ENCODE measurements at regions not wholly inside any gene's neighbourhood (a gene's known extent, or its start where the extent isn't known, plus 50 kb on each side); places are given as distances from the start of the nearest gene placed in this dataset.

DNA sequence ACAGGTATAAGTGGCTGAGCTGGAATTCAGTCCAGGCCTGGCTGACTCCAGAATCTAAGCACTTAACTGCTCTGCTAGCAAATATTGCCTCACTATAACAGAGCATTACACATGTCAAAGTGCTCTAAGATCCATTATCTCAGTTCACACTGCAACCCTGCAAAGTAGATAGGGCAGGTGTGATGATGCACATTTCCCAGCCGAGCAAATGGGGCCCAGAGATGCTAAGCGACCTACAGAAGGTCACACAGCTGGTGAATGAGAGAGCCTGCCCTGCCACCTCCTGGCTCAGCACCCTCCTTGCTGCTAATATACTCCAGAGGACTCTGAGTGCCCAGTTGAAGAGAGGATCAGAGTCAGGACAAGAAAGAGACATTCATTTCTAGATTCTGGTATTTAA lies 73.6 kb upstream of the CCL1 start:
- Histone ChIP-seq H3K9ac (ENCODE audit: low read length in 3 of 3) (no peak overlapping the region), H3K9me3 (ENCODE audit: control insufficient read depth in 2 of 3, insufficient read depth in 1 of 3, low read length in 3 of 3) (no peaks in the 10 kb centered on the region), H3K27me3 (ENCODE audit: control insufficient read depth, insufficient read depth, low read length) (peaks cover 3% of the 10 kb centered on the region), H3K4me3 (ENCODE audit: low read length in 3 of 3) (no peak overlapping the region), H3K27ac (ENCODE audit: low read depth in 2 of 2, low read length in 2 of 2) (no peak overlapping the region), H3K36me3 (ENCODE audit: control insufficient read depth in 2 of 3, insufficient read depth in 3 of 3, low read length in 3 of 3) (no peaks in the 10 kb centered on the region), H3K4me1 (ENCODE audit: control insufficient read depth in 2 of 3, insufficient read depth in 2 of 3, low read depth in 1 of 3, low read length in 3 of 3) (no peaks in the 10 kb centered on the region)
- intact Hi-C loops (cut with DNase I) = no loop called here
- FAIRE-seq = no peak
- TF ChIP-seq, protein P1, sequence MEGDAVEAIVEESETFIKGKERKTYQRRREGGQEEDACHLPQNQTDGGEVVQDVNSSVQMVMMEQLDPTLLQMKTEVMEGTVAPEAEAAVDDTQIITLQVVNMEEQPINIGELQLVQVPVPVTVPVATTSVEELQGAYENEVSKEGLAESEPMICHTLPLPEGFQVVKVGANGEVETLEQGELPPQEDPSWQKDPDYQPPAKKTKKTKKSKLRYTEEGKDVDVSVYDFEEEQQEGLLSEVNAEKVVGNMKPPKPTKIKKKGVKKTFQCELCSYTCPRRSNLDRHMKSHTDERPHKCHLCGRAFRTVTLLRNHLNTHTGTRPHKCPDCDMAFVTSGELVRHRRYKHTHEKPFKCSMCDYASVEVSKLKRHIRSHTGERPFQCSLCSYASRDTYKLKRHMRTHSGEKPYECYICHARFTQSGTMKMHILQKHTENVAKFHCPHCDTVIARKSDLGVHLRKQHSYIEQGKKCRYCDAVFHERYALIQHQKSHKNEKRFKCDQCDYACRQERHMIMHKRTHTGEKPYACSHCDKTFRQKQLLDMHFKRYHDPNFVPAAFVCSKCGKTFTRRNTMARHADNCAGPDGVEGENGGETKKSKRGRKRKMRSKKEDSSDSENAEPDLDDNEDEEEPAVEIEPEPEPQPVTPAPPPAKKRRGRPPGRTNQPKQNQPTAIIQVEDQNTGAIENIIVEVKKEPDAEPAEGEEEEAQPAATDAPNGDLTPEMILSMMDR (IDR thresholded peaks at IDR 0.05; ENCODE audit: borderline replicate concordance, extremely low read depth, insufficient read depth) = no peak
- no peak for DNase-seq

DNA sequence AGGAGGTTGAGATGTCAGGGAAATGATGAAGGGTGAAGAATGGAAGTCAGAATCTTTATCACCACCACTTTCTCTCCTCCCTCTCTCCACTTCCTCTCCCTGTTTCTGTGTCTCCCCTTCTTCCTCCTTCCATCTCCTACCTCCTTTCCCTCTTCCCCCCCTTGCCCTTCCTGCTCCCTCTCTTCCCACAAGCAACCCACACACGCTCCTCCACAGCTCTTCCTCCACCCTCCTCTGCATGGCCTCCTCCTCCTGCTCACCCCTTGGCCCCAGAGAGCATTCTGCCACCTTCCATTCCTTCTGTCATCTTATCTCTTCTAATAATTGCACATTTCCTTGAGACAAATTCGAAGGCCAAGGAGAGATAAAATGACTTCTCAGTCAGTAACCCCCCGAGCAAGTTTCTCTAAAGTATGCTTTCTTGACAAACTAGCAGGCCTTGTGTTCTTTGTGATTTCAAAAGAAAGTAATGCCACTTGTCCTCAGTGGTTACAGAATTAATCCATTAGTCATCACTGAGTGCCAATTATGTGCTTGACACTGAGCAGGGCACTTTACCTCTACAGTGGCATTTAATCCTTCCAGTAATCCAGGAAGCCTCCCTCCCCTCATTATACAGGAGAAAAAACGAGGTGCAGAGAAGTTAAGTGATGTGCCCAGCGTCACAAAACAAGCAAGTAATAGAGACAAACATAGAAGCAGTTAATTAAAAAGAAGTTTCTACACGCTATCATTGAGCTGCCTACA lies 72.3 kb upstream of the CCL1 start:
- Histone ChIP-seq H3K9me3 (ENCODE audit: control insufficient read depth in 2 of 3, insufficient read depth in 1 of 3, low read length in 3 of 3) (no peaks in the 10 kb centered on the region), H3K27me3 (ENCODE audit: control insufficient read depth, insufficient read depth, low read length) (peaks cover 3% of the 10 kb centered on the region), H3K4me3 (ENCODE audit: low read length in 3 of 3) (no peak overlapping the region), H3K4me1 (ENCODE audit: control insufficient read depth in 2 of 3, insufficient read depth in 2 of 3, low read depth in 1 of 3, low read length in 3 of 3) (no peaks in the 10 kb centered on the region), H3K9ac (ENCODE audit: low read length in 3 of 3) (no peak overlapping the region), H3K27ac (ENCODE audit: low read depth in 2 of 2, low read length in 2 of 2) (no peak overlapping the region), H3K36me3 (ENCODE audit: control insufficient read depth in 2 of 3, insufficient read depth in 3 of 3, low read length in 3 of 3) (no peaks in the 10 kb centered on the region)
- TF ChIP-seq, protein P1 (IDR thresholded peaks at IDR 0.05; ENCODE audit: borderline replicate concordance, extremely low read depth, insufficient read depth) = no peak
- FAIRE-seq (no peak), DNase-seq (no peak)
- intact Hi-C loops (cut with DNase I) = no loop called here

DNA sequence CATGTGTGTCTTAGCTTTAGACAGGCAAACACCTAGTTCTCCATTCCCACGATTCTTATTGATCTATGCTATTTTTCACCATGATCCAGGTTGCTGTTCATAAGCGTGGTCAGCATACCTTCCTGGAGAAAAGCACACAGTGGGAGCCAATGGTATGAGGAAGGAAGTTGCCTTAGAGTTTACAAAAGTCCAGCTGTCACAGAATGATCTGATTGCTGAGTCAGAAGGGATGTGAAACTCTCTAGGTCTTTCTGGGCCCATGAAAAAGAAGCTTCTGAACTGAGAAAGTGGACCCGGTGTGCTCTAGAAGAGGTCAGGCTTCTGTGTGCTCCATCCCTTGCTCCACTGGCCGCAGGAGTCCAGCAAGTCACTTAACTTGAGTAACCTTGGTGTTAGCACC lies 71.0 kb upstream of the CCL1 start:
- Histone ChIP-seq H3K9ac (ENCODE audit: low read length in 3 of 3) (no peak overlapping the region), H3K36me3 (ENCODE audit: control insufficient read depth in 2 of 3, insufficient read depth in 3 of 3, low read length in 3 of 3) (no peaks in the 10 kb centered on the region), H3K4me3 (ENCODE audit: low read length in 3 of 3) (no peak overlapping the region), H3K27ac (ENCODE audit: low read depth in 2 of 2, low read length in 2 of 2) (no peak overlapping the region), H3K27me3 (ENCODE audit: control insufficient read depth, insufficient read depth, low read length) (peaks cover 3% of the 10 kb centered on the region), H3K9me3 (ENCODE audit: control insufficient read depth in 2 of 3, insufficient read depth in 1 of 3, low read length in 3 of 3) (no peaks in the 10 kb centered on the region), H3K4me1 (ENCODE audit: control insufficient read depth in 2 of 3, insufficient read depth in 2 of 3, low read depth in 1 of 3, low read length in 3 of 3) (no peaks in the 10 kb centered on the region)
- no peak for DNase-seq
- intact Hi-C loops (cut with DNase I) = no loop called here
- no peak for FAIRE-seq
- TF ChIP-seq, protein P1 (IDR thresholded peaks at IDR 0.05; ENCODE audit: borderline replicate concordance, extremely low read depth, insufficient read depth) = no peak
